ENCODE measurements at regions not wholly inside any gene's neighbourhood (a gene's known extent, or its start where the extent isn't known, plus 50 kb on each side); places are given as distances from the start of the nearest gene placed in this dataset.

GRCh38 chr2:171237751-171238505 lies 77.2 kb upstream of the TLK1 start:
- no peaks in the 10 kb centered on the region for H3K4me1 ChIP-seq (ENCODE audit: control insufficient read depth, insufficient read depth, low read depth, low read length)
- H3K18ac ChIP-seq (ENCODE audit: low read depth in 1 of 2, low read length in 2 of 2), result no peak overlapping the region
- H3K9ac ChIP-seq (ENCODE audit: low read length), result no peak overlapping the region
- no peak for DNase-seq
- no peak overlapping the region for H2BK5ac ChIP-seq (ENCODE audit: low read depth, low read length, poor library complexity, severe bottlenecking)
- H3K14ac ChIP-seq (ENCODE audit: low read length in 2 of 2), result no peak overlapping the region
- no peak overlapping the region for H2BK120ac ChIP-seq (ENCODE audit: low read depth, low read length)
- no peak overlapping the region for H3K4me3 ChIP-seq (ENCODE audit: insufficient read depth in 1 of 2, low read depth in 1 of 2, low read length in 2 of 2)
- H3K36me3 ChIP-seq (ENCODE audit: control insufficient read depth in 1 of 2, insufficient read depth in 2 of 2, low read depth in 1 of 2, low read length in 2 of 2), result no peaks in the 10 kb centered on the region
- H2AK5ac ChIP-seq (ENCODE audit: low read length, severe bottlenecking), result no peak overlapping the region
- H4K8ac ChIP-seq (ENCODE audit: low read length), result no peak overlapping the region
- no peak overlapping the region for H2BK15ac ChIP-seq (ENCODE audit: low read depth, poor library complexity, severe bottlenecking)
- no peak overlapping the region for H3K27ac ChIP-seq (ENCODE audit: low read length, poor library complexity, severe bottlenecking)
- WGBS, result 75% methylated on average over 4 of the region's 5 CpGs
- H4K91ac ChIP-seq (ENCODE audit: low read length), result no peak overlapping the region
- H2BK12ac ChIP-seq (ENCODE audit: low read length in 2 of 2), result no peak overlapping the region
- no peak overlapping the region for H3K4ac ChIP-seq (ENCODE audit: low read depth in 1 of 2, low read length in 2 of 2)
- H3K27me3 ChIP-seq (ENCODE audit: control insufficient read depth in 1 of 2, insufficient read depth in 1 of 2, low read length in 2 of 2), result no peaks in the 10 kb centered on the region
- no peak overlapping the region for H2AFZ ChIP-seq (ENCODE audit: low read depth, low read length)
- no peaks in the 10 kb centered on the region for H3K79me1 ChIP-seq (replicated peaks; ENCODE audit: low read length, poor library complexity, severe bottlenecking)
- H3K9me3 ChIP-seq (ENCODE audit: control insufficient read depth, low read length), result no peaks in the 10 kb centered on the region
- no peak overlapping the region for H3K23ac ChIP-seq (ENCODE audit: low read length in 2 of 2)
- no peak overlapping the region for H3K4me2 ChIP-seq (ENCODE audit: low read length, poor library complexity, severe bottlenecking)

- H3K4ac ChIP-seq (ENCODE audit: low read depth in 1 of 2, low read length in 2 of 2), result no peak overlapping the region
- no peak overlapping the region for H3K14ac ChIP-seq (ENCODE audit: low read length in 2 of 2)
- H3K4me2 ChIP-seq (ENCODE audit: low read length, poor library complexity, severe bottlenecking), result no peak overlapping the region
- H3K9me3 ChIP-seq (ENCODE audit: control insufficient read depth, low read length), result no peaks in the 10 kb centered on the region
- no peak overlapping the region for H3K4me3 ChIP-seq (ENCODE audit: insufficient read depth in 1 of 2, low read depth in 1 of 2, low read length in 2 of 2)
- H4K91ac ChIP-seq (ENCODE audit: low read length), result no peak overlapping the region
- H2AFZ ChIP-seq (ENCODE audit: low read depth, low read length), result no peak overlapping the region
- H2BK5ac ChIP-seq (ENCODE audit: low read depth, low read length, poor library complexity, severe bottlenecking), result no peak overlapping the region
- H3K9ac ChIP-seq (ENCODE audit: low read length), result no peak overlapping the region
- H2BK12ac ChIP-seq (ENCODE audit: low read length in 2 of 2), result no peak overlapping the region
- H4K8ac ChIP-seq (ENCODE audit: low read length), result no peak overlapping the region
- H2BK15ac ChIP-seq (ENCODE audit: low read depth, poor library complexity, severe bottlenecking), result no peak overlapping the region
- no peaks in the 10 kb centered on the region for H3K79me1 ChIP-seq (replicated peaks; ENCODE audit: low read length, poor library complexity, severe bottlenecking)
- no peak overlapping the region for H2BK120ac ChIP-seq (ENCODE audit: low read depth, low read length)
- H3K27me3 ChIP-seq (ENCODE audit: control insufficient read depth in 1 of 2, insufficient read depth in 1 of 2, low read length in 2 of 2), result no peaks in the 10 kb centered on the region
- no peak overlapping the region for H2AK5ac ChIP-seq (ENCODE audit: low read length, severe bottlenecking)
- 98% methylated on average over 8 of the region's 8 CpGs for WGBS
- no peak overlapping the region for H3K27ac ChIP-seq (ENCODE audit: low read length, poor library complexity, severe bottlenecking)
- no peak for DNase-seq
- no peak overlapping the region for H3K18ac ChIP-seq (ENCODE audit: low read depth in 1 of 2, low read length in 2 of 2)
- no peak overlapping the region for H3K23ac ChIP-seq (ENCODE audit: low read length in 2 of 2)
- H3K36me3 ChIP-seq (ENCODE audit: control insufficient read depth in 1 of 2, insufficient read depth in 2 of 2, low read depth in 1 of 2, low read length in 2 of 2), result no peaks in the 10 kb centered on the region
- H3K4me1 ChIP-seq (ENCODE audit: control insufficient read depth, insufficient read depth, low read depth, low read length), result no peaks in the 10 kb centered on the region
Observed at GRCh38 chr2:171235262-171235881, 74.7 kb upstream of the TLK1 start.

GRCh38 chr2:171230176-171230575 lies 69.5 kb upstream of the TLK1 start:
- Histone ChIP-seq H3K4me1 (ENCODE audit: control insufficient read depth, insufficient read depth, low read depth, low read length) (no peaks in the 10 kb centered on the region), H3K9me3 (ENCODE audit: control insufficient read depth, low read length) (no peaks in the 10 kb centered on the region), H2BK120ac (ENCODE audit: low read depth, low read length) (no peak overlapping the region), H3K79me1 (replicated peaks; ENCODE audit: low read length, poor library complexity, severe bottlenecking) (no peaks in the 10 kb centered on the region), H3K27ac (ENCODE audit: low read length, poor library complexity, severe bottlenecking) (no peak overlapping the region), H3K4ac (ENCODE audit: low read depth in 1 of 2, low read length in 2 of 2) (no peak overlapping the region), H3K27me3 (ENCODE audit: control insufficient read depth in 1 of 2, insufficient read depth in 1 of 2, low read length in 2 of 2) (no peaks in the 10 kb centered on the region), H2AK5ac (ENCODE audit: low read length, severe bottlenecking) (no peak overlapping the region), H2BK5ac (ENCODE audit: low read depth, low read length, poor library complexity, severe bottlenecking) (no peak overlapping the region), H4K91ac (ENCODE audit: low read length) (no peak overlapping the region), H3K18ac (ENCODE audit: low read depth in 1 of 2, low read length in 2 of 2) (no peak overlapping the region), H3K36me3 (ENCODE audit: control insufficient read depth in 1 of 2, insufficient read depth in 2 of 2, low read depth in 1 of 2, low read length in 2 of 2) (no peaks in the 10 kb centered on the region), H2BK15ac (ENCODE audit: low read depth, poor library complexity, severe bottlenecking) (no peak overlapping the region), H2BK12ac (ENCODE audit: low read length in 2 of 2) (no peak overlapping the region), H3K4me2 (ENCODE audit: low read length, poor library complexity, severe bottlenecking) (no peak overlapping the region), H3K14ac (ENCODE audit: low read length in 2 of 2) (no peak overlapping the region), H2AFZ (ENCODE audit: low read depth, low read length) (no peak overlapping the region), H4K8ac (ENCODE audit: low read length) (no peak overlapping the region), H3K9ac (ENCODE audit: low read length) (no peak overlapping the region), H3K4me3 (ENCODE audit: insufficient read depth in 1 of 2, low read depth in 1 of 2, low read length in 2 of 2) (no peak overlapping the region), H3K23ac (ENCODE audit: low read length in 2 of 2) (no peak overlapping the region)
- WGBS, result 88% methylated on average over 3 of the region's 3 CpGs
- no peak for DNase-seq

- H2BK15ac ChIP-seq (ENCODE audit: low read depth, poor library complexity, severe bottlenecking), result no peak overlapping the region
- H2BK5ac ChIP-seq (ENCODE audit: low read depth, low read length, poor library complexity, severe bottlenecking), result no peak overlapping the region
- H2AFZ ChIP-seq (ENCODE audit: low read depth, low read length), result no peak overlapping the region
- WGBS, result over 99% methylated on average over 2 of the region's 2 CpGs
- H3K27me3 ChIP-seq (ENCODE audit: control insufficient read depth in 1 of 2, insufficient read depth in 1 of 2, low read length in 2 of 2), result no peaks in the 10 kb centered on the region
- no peak overlapping the region for H3K9ac ChIP-seq (ENCODE audit: low read length)
- no peak overlapping the region for H2AK5ac ChIP-seq (ENCODE audit: low read length, severe bottlenecking)
- no peak overlapping the region for H3K4me2 ChIP-seq (ENCODE audit: low read length, poor library complexity, severe bottlenecking)
- no peak overlapping the region for H3K27ac ChIP-seq (ENCODE audit: low read length, poor library complexity, severe bottlenecking)
- H3K14ac ChIP-seq (ENCODE audit: low read length in 2 of 2), result no peak overlapping the region
- no peak overlapping the region for H4K91ac ChIP-seq (ENCODE audit: low read length)
- no peaks in the 10 kb centered on the region for H3K36me3 ChIP-seq (ENCODE audit: control insufficient read depth in 1 of 2, insufficient read depth in 2 of 2, low read depth in 1 of 2, low read length in 2 of 2)
- no peak overlapping the region for H3K4ac ChIP-seq (ENCODE audit: low read depth in 1 of 2, low read length in 2 of 2)
- DNase-seq, result no peak
- no peak overlapping the region for H4K8ac ChIP-seq (ENCODE audit: low read length)
- no peak overlapping the region for H2BK120ac ChIP-seq (ENCODE audit: low read depth, low read length)
- no peak overlapping the region for H3K23ac ChIP-seq (ENCODE audit: low read length in 2 of 2)
- no peaks in the 10 kb centered on the region for H3K4me1 ChIP-seq (ENCODE audit: control insufficient read depth, insufficient read depth, low read depth, low read length)
- H3K9me3 ChIP-seq (ENCODE audit: control insufficient read depth, low read length), result peaks cover 4% of the 10 kb centered on the region
- no peaks in the 10 kb centered on the region for H3K79me1 ChIP-seq (replicated peaks; ENCODE audit: low read length, poor library complexity, severe bottlenecking)
- no peak overlapping the region for H3K18ac ChIP-seq (ENCODE audit: low read depth in 1 of 2, low read length in 2 of 2)
- no peak overlapping the region for H2BK12ac ChIP-seq (ENCODE audit: low read length in 2 of 2)
- no peak overlapping the region for H3K4me3 ChIP-seq (ENCODE audit: insufficient read depth in 1 of 2, low read depth in 1 of 2, low read length in 2 of 2)
Observed at GRCh38 chr2:171228826-171229225, 68.1 kb upstream of the TLK1 start.

All from mesenchymal stem cell (in vitro differentiated cells and primary cell).